ENCODE measurements at regions not wholly inside any gene's neighbourhood (a gene's known extent, or its start where the extent isn't known, plus 50 kb on each side); places are given as distances from the start of the nearest gene placed in this dataset.

GRCh38 chr14:104367866-104368750, 211.5 kb upstream of the C14orf180 start:
- TF ChIP-seq CTCF (IDR thresholded peaks at IDR 0.05 in 2 of 3, conservative IDR thresholded peaks at IDR 0.05 in 1 of 3; ENCODE audit: insufficient read depth in 2 of 3, low read depth in 1 of 3, low read length in 3 of 3) (no peak), RCOR1 (IDR thresholded peaks at IDR 0.05; ENCODE audit: borderline replicate concordance in 1 of 2, low read depth in 2 of 2, low read length in 2 of 2) (no peak), MTA1 (IDR thresholded peaks at IDR 0.05; ENCODE audit: borderline replicate concordance) (no peak), ATF4 (CRISPR knock-in tag; IDR thresholded peaks at IDR 0.05) (no peak), KDM2B (CRISPR knock-in tag; IDR thresholded peaks at IDR 0.05) (no peak), PRPF4 (IDR thresholded peaks at IDR 0.05; ENCODE audit: insufficient read depth, low read depth, low read length, poor library complexity, severe bottlenecking) (no peak), EP300 (IDR thresholded peaks at IDR 0.05; ENCODE audit: low read length) (no peak), NRF1 (conservative IDR thresholded peaks at IDR 0.05 in 1 of 2, IDR thresholded peaks at IDR 0.05 in 1 of 2) (no peak), ZFPM2 (CRISPR knock-in tag; IDR thresholded peaks at IDR 0.05) (no peak), ZNF444 (CRISPR knock-in tag; IDR thresholded peaks at IDR 0.05) (no peak), CHD4 (IDR thresholded peaks at IDR 0.05; ENCODE audit: insufficient read depth, insufficient replicate concordance, low read depth, low read length, poor library complexity, severe bottlenecking) (no peak), CREB1 (IDR thresholded peaks at IDR 0.05) (no peak), CREB1 (CRISPR knock-in tag; IDR thresholded peaks at IDR 0.05) (no peak), ZBTB43 (CRISPR knock-in tag; IDR thresholded peaks at IDR 0.05) (no peak)

Measured in K562 (cell line).